Type B pancreatic cell (in vitro differentiated cells): ENCODE measurements at regions not wholly inside any gene's neighbourhood (a gene's known extent, or its start where the extent isn't known, plus 50 kb on each side); places are given as distances from the start of the nearest gene placed in this dataset.

Experiments
- DNase-seq: peaks from one replicate; pipeline ENCODE4 v3.0.0; 2021; ENCODE audit warnings: mixed read lengths; ENCODE audit not compliant: unreplicated experiment; ENCODE audit errors: extremely low spot score
- H3K27ac Mint-ChIP-seq: 2 replicates; pipeline ENCODE4 v1.8.0; 2021; ENCODE audit warnings: mild to moderate bottlenecking, mixed read lengths
- H3K27me3 Mint-ChIP-seq: 2 replicates; pipeline ENCODE4 v1.8.0; 2021; ENCODE audit warnings: mixed read lengths
- H3K36me3 Mint-ChIP-seq: 2 replicates; pipeline ENCODE4 v1.8.0; 2021; ENCODE audit warnings: mixed read lengths
- H3K4me1 Mint-ChIP-seq: one replicate; pipeline ENCODE4 v1.8.0; 2021; ENCODE audit warnings: mixed read lengths; ENCODE audit not compliant: unreplicated experiment
- H3K4me3 Mint-ChIP-seq: 2 replicates; pipeline ENCODE4 v1.8.0; 2021; ENCODE audit warnings: mild to moderate bottlenecking, mixed read lengths
- H3K9me3 Mint-ChIP-seq: 2 replicates; pipeline ENCODE4 v1.8.0; 2021; ENCODE audit warnings: mixed read lengths
- TF ChIP-seq, protein P1 (sequence below): fragments of 200-600 bp; sonication (generic); conservative IDR thresholded peaks from 2 replicates; pipeline ENCODE4 v1.5.0; 2021; ENCODE audit warnings: antibody characterized with exemption, mild to moderate bottlenecking

DNA sequence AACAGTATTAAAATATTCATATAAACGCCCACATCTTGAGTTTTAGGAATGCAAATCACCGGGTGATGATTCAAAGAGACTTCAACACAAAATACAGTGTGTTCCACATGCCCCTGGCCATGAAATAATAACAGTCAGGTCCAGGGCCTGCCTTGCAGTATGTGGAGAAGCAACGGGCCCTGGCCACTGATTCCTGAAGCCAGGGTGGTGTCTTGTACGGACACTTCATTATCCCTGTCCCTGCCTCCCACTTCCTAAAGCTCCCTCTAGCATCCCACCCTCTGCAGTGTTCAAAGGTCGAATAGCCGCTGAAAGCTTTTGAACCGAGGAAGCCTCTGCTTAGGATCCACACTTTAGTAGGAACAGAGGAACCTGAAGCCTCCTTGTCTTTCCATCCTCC, 50.4 kb upstream of the PCSK6 start:
- TF ChIP-seq, protein P1, sequence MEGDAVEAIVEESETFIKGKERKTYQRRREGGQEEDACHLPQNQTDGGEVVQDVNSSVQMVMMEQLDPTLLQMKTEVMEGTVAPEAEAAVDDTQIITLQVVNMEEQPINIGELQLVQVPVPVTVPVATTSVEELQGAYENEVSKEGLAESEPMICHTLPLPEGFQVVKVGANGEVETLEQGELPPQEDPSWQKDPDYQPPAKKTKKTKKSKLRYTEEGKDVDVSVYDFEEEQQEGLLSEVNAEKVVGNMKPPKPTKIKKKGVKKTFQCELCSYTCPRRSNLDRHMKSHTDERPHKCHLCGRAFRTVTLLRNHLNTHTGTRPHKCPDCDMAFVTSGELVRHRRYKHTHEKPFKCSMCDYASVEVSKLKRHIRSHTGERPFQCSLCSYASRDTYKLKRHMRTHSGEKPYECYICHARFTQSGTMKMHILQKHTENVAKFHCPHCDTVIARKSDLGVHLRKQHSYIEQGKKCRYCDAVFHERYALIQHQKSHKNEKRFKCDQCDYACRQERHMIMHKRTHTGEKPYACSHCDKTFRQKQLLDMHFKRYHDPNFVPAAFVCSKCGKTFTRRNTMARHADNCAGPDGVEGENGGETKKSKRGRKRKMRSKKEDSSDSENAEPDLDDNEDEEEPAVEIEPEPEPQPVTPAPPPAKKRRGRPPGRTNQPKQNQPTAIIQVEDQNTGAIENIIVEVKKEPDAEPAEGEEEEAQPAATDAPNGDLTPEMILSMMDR = no peak
- H3K36me3 Mint-ChIP-seq = no peaks in the 10 kb centered on the region
- H3K9me3 Mint-ChIP-seq = no peaks in the 10 kb centered on the region
- peaks cover 10% of the 10 kb centered on the region for H3K4me1 Mint-ChIP-seq
- peak; percentile 47 for DNase-seq
- no peak overlapping the region for H3K27ac Mint-ChIP-seq
- H3K4me3 Mint-ChIP-seq = no peak overlapping the region
- H3K27me3 Mint-ChIP-seq = no peaks in the 10 kb centered on the region

DNA sequence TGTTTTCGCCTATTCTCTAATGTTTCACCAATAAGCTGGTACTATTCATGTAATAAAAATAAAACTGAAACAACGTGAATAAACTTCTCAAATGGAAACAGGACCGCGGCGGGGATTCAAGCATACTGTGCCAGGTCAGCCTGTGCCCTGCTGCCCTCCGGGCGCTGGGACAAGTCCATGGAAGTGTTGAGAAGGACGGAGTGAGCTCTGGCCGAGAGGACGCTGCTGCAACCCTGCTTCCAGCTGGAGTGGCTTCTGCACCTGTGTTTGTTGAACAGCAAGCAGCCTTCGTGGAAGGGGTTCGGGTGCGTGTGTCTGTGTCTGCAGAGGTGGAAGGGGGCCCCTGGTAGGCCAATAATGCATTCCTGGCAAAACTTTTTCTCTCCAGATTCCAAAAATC, 50.0 kb upstream of the PCSK6 start:
- H3K4me3 Mint-ChIP-seq = no peak overlapping the region
- peaks cover 10% of the 10 kb centered on the region for H3K4me1 Mint-ChIP-seq
- DNase-seq = no peak
- H3K27me3 Mint-ChIP-seq = no peaks in the 10 kb centered on the region
- TF ChIP-seq, protein P1 = no peak
- no peak overlapping the region for H3K27ac Mint-ChIP-seq
- no peaks in the 10 kb centered on the region for H3K9me3 Mint-ChIP-seq
- H3K36me3 Mint-ChIP-seq = no peaks in the 10 kb centered on the region
